IPS-NIHi7 (cell line): ENCODE measurements at regions not wholly inside any gene's neighbourhood (a gene's known extent, or its start where the extent isn't known, plus 50 kb on each side); places are given as distances from the start of the nearest gene placed in this dataset.

Source experiments
- DNase-seq: peaks from one replicate; pipeline ENCODE4 v3.0.0; 2012; ENCODE audit warnings: mixed read lengths; ENCODE audit errors: extremely low spot score

DNA sequence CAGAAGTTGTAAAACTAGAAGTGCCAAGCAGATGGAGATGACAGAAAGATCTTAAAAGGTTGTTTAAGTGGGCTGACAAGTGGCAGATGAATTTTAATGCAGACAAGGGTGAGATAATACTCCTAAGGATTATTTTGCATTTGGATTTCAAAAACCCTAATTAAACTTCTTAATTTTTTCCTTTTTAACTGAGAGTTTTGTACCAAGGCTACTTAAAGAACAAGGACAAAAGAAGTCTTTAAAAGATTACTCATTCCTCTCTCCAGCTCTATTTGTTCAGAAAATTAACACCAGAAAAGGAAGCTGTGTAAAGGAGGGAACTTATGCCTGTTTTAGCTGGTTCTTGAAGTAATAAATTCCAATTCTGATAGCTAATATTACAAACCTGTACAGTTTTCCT is 275.4 kb downstream of the ETNK1 start:
- no peak for DNase-seq

- no peak for DNase-seq
These were observed 279.5 kb downstream of the ETNK1 start for GRCh38 chr12:22904485-22904884.

DNA sequence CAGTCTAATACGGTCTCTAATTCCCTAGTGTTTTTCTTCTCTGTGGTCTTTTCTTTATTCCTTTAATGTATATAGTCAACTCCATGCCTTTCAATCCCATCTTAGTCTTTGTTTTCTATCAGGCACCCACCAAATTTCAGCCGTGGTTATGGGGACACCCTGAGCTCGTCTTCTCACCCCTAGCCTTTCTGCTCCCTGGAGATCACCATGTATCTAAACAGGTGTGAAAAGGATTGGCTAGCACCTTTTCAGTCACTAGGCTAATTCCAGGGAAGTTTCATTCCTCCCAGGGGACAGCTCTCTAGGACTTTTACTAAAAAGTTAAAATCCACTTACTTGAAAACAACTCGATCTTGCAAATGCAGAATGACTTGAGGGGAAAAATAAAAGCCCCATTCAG is 291.3 kb downstream of the ETNK1 start:
- DNase-seq, result no peak

DNA sequence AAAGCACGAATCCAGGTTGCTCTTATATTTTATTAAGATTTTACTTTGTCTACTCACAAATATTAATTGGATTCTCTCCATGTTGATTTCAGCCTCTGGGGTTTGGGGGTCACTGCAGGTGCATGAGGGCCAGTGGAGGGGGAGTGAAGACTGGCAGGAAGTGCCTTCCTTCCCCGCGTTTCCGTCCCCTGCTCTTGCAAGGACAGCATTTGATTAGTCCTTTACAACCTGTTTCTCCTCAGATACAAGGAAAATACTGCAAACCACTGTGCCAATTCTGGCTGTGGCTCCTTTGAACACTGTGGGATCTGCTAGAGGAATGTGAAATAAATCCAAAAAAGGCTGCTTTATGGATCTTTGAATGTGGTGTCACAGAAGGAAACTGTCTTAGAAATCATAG is 291.8 kb downstream of the ETNK1 start:
- DNase-seq, result no peak

DNA sequence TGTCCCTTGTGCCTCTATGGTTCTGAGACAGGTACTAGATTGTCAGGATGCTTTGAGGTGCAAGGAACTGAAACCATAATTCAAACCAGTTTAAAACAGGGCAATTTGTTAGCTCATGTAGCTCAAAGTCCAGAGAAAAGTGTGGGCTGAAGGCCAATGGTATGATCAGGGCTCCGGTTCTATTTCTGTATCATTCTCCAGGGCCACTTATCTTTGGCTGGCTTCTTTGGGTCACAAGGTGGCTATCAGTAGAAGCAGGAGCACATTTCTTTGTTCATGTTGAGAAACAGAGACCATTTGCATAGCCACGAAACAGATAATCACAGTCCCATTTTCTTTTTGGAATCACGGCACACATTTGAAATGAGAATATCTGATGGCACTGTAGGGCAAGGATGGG is 294.9 kb downstream of the ETNK1 start:
- DNase-seq, result no peak

DNA sequence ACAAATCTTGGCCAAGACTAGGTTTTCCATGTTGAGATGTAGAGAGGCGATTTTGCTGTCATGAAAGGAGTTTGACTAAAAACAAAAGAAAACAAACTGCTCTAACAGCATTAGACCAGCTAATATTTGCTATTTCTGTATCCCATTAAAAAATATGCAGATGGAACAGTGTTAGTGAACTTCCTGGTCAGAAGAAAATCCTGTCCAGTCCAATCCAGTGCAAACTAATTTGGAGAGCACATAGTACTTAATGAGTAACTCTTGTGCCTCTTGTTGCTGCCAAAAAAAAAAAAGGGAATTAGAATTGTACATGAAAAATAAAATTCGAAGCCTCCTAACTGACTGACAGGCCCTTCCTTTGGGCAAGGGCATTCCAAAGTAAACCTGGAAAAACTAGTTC is 298.8 kb downstream of the ETNK1 start:
- DNase-seq, result no peak

GRCh38 chr12:22924391-22924790 is 299.4 kb downstream of the ETNK1 start:
- DNase-seq, result no peak

- no peak for DNase-seq
These were observed 300.7 kb downstream of the ETNK1 start for GRCh38 chr12:22925623-22926022.

DNA sequence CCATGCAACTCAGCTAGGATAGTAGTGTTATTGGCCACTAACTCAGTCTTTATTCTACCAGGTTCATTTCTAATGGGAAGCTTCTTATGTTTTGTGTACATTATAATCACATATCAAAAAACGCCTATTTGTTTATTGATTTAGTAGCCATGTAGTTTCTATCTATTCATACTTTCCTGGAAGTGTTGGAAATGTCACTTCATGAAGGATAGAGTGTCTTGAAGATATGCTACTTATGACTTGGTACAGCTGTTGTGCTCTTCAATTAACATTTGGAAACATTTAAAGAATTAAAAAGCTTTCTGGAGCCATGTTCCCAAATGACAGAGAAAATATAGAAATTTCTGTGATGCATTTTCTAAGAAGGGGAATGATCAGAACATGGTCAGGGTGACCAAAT is 307.5 kb downstream of the ETNK1 start:
- DNase-seq, result no peak

- DNase-seq, result peak; percentile 35
These were observed 310.1 kb downstream of the ETNK1 start for GRCh38 chr12:22935090-22935489.

DNA sequence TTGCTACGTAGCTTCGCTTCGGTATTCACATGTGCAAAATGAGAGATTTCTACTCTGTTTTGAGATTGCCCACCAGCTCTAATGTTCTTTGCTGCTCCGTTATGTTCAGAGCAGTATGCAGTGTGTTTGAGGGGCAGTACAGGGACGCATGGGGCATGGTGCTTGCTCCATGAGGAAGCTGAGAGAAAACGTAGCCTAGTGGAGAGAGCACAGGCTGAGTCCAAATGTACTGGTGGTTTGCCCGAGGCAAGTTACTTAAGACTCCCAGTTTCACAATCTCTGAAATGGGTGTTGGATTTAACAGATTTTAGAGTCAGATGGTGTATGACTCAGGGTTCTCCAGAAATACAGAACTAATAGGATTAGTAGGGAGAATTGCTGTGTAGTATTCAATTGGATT is 310.5 kb downstream of the ETNK1 start:
- no peak for DNase-seq

- no peak for DNase-seq
These were observed 313.4 kb downstream of the ETNK1 start for GRCh38 chr12:22938323-22938722.

DNA sequence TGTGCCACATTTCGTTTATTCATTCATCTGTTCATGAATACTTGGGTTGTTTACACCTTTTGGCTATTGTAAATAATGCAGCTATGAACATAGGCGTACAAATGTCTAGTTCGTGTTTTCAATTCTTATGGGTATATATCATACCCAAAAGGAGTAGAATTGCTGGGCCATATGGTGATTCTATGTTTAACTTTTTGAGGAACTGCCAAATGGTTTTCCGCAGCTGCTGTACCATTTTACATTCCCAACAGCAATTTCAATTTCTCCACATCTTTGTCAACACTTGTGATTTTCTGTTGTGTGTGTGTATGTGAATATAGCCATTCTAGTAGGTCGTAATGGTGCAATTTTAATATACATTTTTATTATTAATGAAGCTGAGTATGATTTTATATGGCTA is 326.2 kb downstream of the ETNK1 start:
- DNase-seq, result no peak

DNA sequence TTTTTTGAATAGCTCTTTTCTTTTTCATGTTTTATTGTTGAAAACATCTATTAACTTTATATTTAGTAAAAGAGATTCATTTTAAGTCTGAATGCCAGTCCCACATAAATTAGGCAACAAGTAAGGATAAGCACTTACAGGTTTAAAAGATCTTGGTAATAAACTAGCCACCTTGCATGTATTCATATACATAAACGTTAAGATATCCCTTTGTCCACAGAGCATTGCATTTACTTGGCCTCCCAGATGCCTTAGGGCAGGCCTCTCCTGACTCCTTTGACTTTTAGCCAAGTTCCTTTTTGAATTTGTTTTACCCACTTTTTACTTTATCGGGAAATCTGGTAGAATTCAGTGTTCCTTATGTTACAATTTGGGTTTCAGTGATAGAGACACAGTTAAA is 331.7 kb downstream of the ETNK1 start:
- no peak for DNase-seq

GRCh38 chr12:22967171-22967570 is 342.2 kb downstream of the ETNK1 start:
- DNase-seq, result no peak

- no peak for DNase-seq
These were observed 344.6 kb downstream of the ETNK1 start for GRCh38 chr12:22969521-22969920.

DNA sequence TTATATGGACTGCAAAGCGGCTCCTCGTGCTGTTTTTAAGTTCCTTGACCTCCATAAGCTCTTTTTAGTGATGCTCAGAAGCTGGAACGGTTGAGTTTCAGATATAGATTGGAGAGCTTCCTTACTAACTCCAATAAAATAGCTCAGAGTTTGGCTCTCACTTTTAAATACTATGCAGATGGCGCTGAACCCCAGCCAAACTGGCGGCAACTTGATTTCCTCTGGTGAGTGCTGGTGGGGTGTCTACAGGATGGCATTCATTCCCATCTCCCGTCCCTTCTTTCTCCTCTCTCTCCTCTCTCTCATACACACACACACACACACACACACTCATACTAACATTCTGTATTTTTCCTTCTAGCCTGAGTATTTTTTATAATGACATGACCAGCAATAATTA is 346.3 kb downstream of the ETNK1 start:
- DNase-seq, result no peak

DNA sequence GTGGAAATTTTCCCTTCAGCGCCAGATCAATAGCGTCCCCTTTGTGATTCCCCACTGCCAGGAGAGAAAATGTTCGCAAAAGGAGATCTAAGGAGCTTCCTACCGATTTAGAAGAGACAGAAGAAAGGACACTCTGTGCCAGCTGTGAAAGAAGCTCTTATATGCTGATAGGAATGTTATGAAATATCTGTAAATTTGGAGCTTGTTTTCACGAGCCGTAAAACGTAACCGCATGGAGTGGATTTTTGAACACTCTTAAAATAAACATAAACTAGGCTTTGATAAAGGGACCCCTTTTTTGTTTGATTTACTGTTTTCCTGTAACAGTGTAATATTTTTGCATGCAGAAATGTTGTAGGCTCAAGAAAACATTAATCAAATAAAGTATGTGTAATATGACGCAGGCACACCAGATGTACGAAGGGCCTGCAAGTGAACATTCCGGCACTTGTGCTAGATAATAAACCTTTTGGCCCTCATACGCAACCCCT is 346.8 kb downstream of the ETNK1 start:
- DNase-seq, result no peak

DNA sequence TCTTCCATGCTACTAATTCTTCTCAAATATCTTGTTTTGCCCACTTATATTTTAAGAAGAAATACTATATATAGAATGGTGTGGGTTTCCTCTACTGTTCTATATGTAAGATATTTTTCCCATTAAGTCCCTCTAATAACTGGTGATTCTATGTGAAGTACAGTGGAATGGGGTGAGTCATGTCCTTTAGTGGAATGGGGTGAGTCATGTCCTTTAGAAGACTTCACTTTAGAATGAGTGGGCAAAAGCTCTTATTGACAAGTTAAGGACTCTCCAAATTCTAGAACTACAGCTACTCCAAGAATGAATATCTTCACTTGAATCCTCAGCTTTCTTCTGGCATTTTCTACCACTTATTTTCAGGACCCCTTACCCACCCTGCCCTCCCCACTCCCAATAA is 349.9 kb downstream of the ETNK1 start:
- DNase-seq, result no peak

- DNase-seq, result no peak
These were observed 354.0 kb downstream of the ETNK1 start for GRCh38 chr12:22978962-22979361.

GRCh38 chr12:22979854-22980469 is 355.0 kb downstream of the ETNK1 start:
- no peak for DNase-seq

GRCh38 chr12:22981711-22982110 is 356.7 kb downstream of the ETNK1 start:
- no peak for DNase-seq

GRCh38 chr12:22982635-22983034 is 357.7 kb downstream of the ETNK1 start:
- no peak for DNase-seq

GRCh38 chr12:22986997-22987396 is 362.0 kb downstream of the ETNK1 start:
- no peak for DNase-seq
